ENCODE measurements at regions not wholly inside any gene's neighbourhood (a gene's known extent, or its start where the extent isn't known, plus 50 kb on each side); places are given as distances from the start of the nearest gene placed in this dataset.

- Mint-ChIP-seq H3K36me3 (no peaks in the 10 kb centered on the region), H3K27ac (no peak overlapping the region), H3K4me3 (no peak overlapping the region), H3K27me3 (peaks cover 8% of the 10 kb centered on the region), H3K9me3 (no peaks in the 10 kb centered on the region), H3K4me1 (no peaks in the 10 kb centered on the region)
- CTCF ChIA-PET: no interaction called here
- no peak for DNase-seq
Measured at GRCh38 chr15:81497238-81497637, 123.2 kb upstream of the TMC3 start.

- no peaks in the 10 kb centered on the region for H3K9me3 Mint-ChIP-seq
- H3K36me3 Mint-ChIP-seq: no peaks in the 10 kb centered on the region
- DNase-seq: no peak
- peaks cover 8% of the 10 kb centered on the region for H3K27me3 Mint-ChIP-seq
- no peaks in the 10 kb centered on the region for H3K4me1 Mint-ChIP-seq
- H3K27ac Mint-ChIP-seq: no peak overlapping the region
- CTCF ChIA-PET: no interaction called here
- no peak overlapping the region for H3K4me3 Mint-ChIP-seq
Measured at GRCh38 chr15:81495780-81496467, 121.9 kb upstream of the TMC3 start.

GRCh38 chr15:81492969-81493645, 119.1 kb upstream of the TMC3 start:
- CTCF ChIA-PET: no interaction called here
- Mint-ChIP-seq H3K36me3 (no peaks in the 10 kb centered on the region), H3K9me3 (no peaks in the 10 kb centered on the region), H3K27ac (no peak overlapping the region), H3K4me3 (no peak overlapping the region), H3K27me3 (no peaks in the 10 kb centered on the region), H3K4me1 (no peaks in the 10 kb centered on the region)
- DNase-seq: no peak

GRCh38 chr15:81492331-81492968, 118.4 kb upstream of the TMC3 start:
- Mint-ChIP-seq H3K9me3 (no peaks in the 10 kb centered on the region), H3K27me3 (no peaks in the 10 kb centered on the region), H3K27ac (no peak overlapping the region), H3K36me3 (no peaks in the 10 kb centered on the region), H3K4me1 (no peaks in the 10 kb centered on the region), H3K4me3 (no peak overlapping the region)
- DNase-seq: no peak
- CTCF ChIA-PET: no interaction called here

GRCh38 chr15:81491414-81492096, 117.5 kb upstream of the TMC3 start:
- no peaks in the 10 kb centered on the region for H3K4me1 Mint-ChIP-seq
- CTCF ChIA-PET: no interaction called here
- no peak for DNase-seq
- no peak overlapping the region for H3K4me3 Mint-ChIP-seq
- H3K9me3 Mint-ChIP-seq: no peaks in the 10 kb centered on the region
- H3K27ac Mint-ChIP-seq: no peak overlapping the region
- no peaks in the 10 kb centered on the region for H3K36me3 Mint-ChIP-seq
- H3K27me3 Mint-ChIP-seq: no peaks in the 10 kb centered on the region

- H3K27ac Mint-ChIP-seq: no peak overlapping the region
- no peaks in the 10 kb centered on the region for H3K9me3 Mint-ChIP-seq
- CTCF ChIA-PET: no interaction called here
Measured at GRCh38 chr15:81485806-81486205, 111.8 kb upstream of the TMC3 start.

GRCh38 chr15:81484086-81484955, 110.3 kb upstream of the TMC3 start:
- DNase-seq: no peak
- H3K9me3 Mint-ChIP-seq: no peaks in the 10 kb centered on the region
- no peaks in the 10 kb centered on the region for H3K4me1 Mint-ChIP-seq
- no peak overlapping the region for H3K27ac Mint-ChIP-seq
- no peaks in the 10 kb centered on the region for H3K36me3 Mint-ChIP-seq
- H3K27me3 Mint-ChIP-seq: peaks cover 4% of the 10 kb centered on the region
- CTCF ChIA-PET: interaction anchor here (0.8 to 0.9 kb wide), 2 partner anchors 210 to 467 kb away, joined by 3 read pairs; no protein-coding TSS in a partner anchor
- no peak overlapping the region for H3K4me3 Mint-ChIP-seq

More at GRCh38 chr15:81485806-81486205, 111.8 kb upstream of the TMC3 start:
- H3K27me3 Mint-ChIP-seq: peaks cover 4% of the 10 kb centered on the region
- DNase-seq: no peak
- H3K4me1 Mint-ChIP-seq: no peaks in the 10 kb centered on the region
- H3K36me3 Mint-ChIP-seq: no peaks in the 10 kb centered on the region
- no peak overlapping the region for H3K4me3 Mint-ChIP-seq

GRCh38 chr15:81483496-81483895, 109.5 kb upstream of the TMC3 start:
- DNase-seq: no peak
- Mint-ChIP-seq H3K27ac (no peak overlapping the region), H3K4me3 (no peak overlapping the region), H3K36me3 (no peaks in the 10 kb centered on the region), H3K9me3 (no peaks in the 10 kb centered on the region), H3K4me1 (no peaks in the 10 kb centered on the region), H3K27me3 (peaks cover 4% of the 10 kb centered on the region)
- CTCF ChIA-PET: no interaction called here

- H3K36me3 Mint-ChIP-seq: no peaks in the 10 kb centered on the region
- no peak overlapping the region for H3K27ac Mint-ChIP-seq
- CTCF ChIA-PET: interaction anchor here (0.8 to 1.7 kb wide), 14 partner anchors 9 to 717 kb away, joined by 3 to 8 read pairs (median 4); no protein-coding TSS in a partner anchor
- no peak overlapping the region for H3K4me3 Mint-ChIP-seq
- DNase-seq: no peak
- H3K9me3 Mint-ChIP-seq: no peaks in the 10 kb centered on the region
- H3K4me1 Mint-ChIP-seq: no peaks in the 10 kb centered on the region
- peaks cover 4% of the 10 kb centered on the region for H3K27me3 Mint-ChIP-seq
Measured at GRCh38 chr15:81481346-81481745, 107.3 kb upstream of the TMC3 start.

GRCh38 chr15:81480645-81481053, 106.6 kb upstream of the TMC3 start:
- H3K4me3 Mint-ChIP-seq: no peak overlapping the region
- H3K27ac Mint-ChIP-seq: no peak overlapping the region
- H3K9me3 Mint-ChIP-seq: no peaks in the 10 kb centered on the region
- H3K36me3 Mint-ChIP-seq: no peaks in the 10 kb centered on the region
- H3K4me1 Mint-ChIP-seq: no peaks in the 10 kb centered on the region
- no peak for DNase-seq
- CTCF ChIA-PET: interaction anchor here (1.0 to 1.7 kb wide), 10 partner anchors 10 to 717 kb away, joined by 3 to 8 read pairs (median 4); no protein-coding TSS in a partner anchor
- peaks cover 4% of the 10 kb centered on the region for H3K27me3 Mint-ChIP-seq

GRCh38 chr15:81478354-81478753, 104.3 kb upstream of the TMC3 start:
- CTCF ChIA-PET: interaction anchor here (0.9 kb wide), 1 partner anchor 62 kb away, joined by 3 read pairs; no protein-coding TSS in a partner anchor
- Mint-ChIP-seq H3K36me3 (no peaks in the 10 kb centered on the region), H3K9me3 (no peaks in the 10 kb centered on the region), H3K4me3 (no peak overlapping the region), H3K27ac (no peak overlapping the region), H3K27me3 (peaks cover 4% of the 10 kb centered on the region), H3K4me1 (no peaks in the 10 kb centered on the region)
- DNase-seq: no peak

GRCh38 chr15:81475926-81476325, 101.9 kb upstream of the TMC3 start:
- Mint-ChIP-seq H3K9me3 (no peaks in the 10 kb centered on the region), H3K27me3 (peaks cover 9% of the 10 kb centered on the region), H3K27ac (no peak overlapping the region), H3K4me3 (no peak overlapping the region), H3K4me1 (no peaks in the 10 kb centered on the region), H3K36me3 (no peaks in the 10 kb centered on the region)
- CTCF ChIA-PET: no interaction called here
- no peak for DNase-seq

- H3K36me3 Mint-ChIP-seq: no peaks in the 10 kb centered on the region
- H3K27me3 Mint-ChIP-seq: peaks cover 13% of the 10 kb centered on the region
- H3K4me3 Mint-ChIP-seq: no peak overlapping the region
- CTCF ChIA-PET: no interaction called here
- no peak overlapping the region for H3K27ac Mint-ChIP-seq
- no peaks in the 10 kb centered on the region for H3K4me1 Mint-ChIP-seq
- H3K9me3 Mint-ChIP-seq: no peaks in the 10 kb centered on the region
- DNase-seq: no peak
Measured at GRCh38 chr15:81475471-81475870, 101.5 kb upstream of the TMC3 start.

- no peaks in the 10 kb centered on the region for H3K4me1 Mint-ChIP-seq
- H3K27ac Mint-ChIP-seq: no peak overlapping the region
- H3K27me3 Mint-ChIP-seq: peaks cover 14% of the 10 kb centered on the region
- no peaks in the 10 kb centered on the region for H3K36me3 Mint-ChIP-seq
- DNase-seq: no peak
- no peaks in the 10 kb centered on the region for H3K9me3 Mint-ChIP-seq
- no peak overlapping the region for H3K4me3 Mint-ChIP-seq
- CTCF ChIA-PET: no interaction called here
Measured at GRCh38 chr15:81473946-81474345, 99.9 kb upstream of the TMC3 start.

Data from activated naive CD4-positive, alpha-beta T cell treated with anti-CD3 and anti-CD28 coated beads, Interleukin-2, amount 10 ng/mL, durations not matched to agents 7 days and 5 days (primary cell).